OCI-LY3 (cell line): ENCODE measurements at regions not wholly inside any gene's neighbourhood (a gene's known extent, or its start where the extent isn't known, plus 50 kb on each side); places are given as distances from the start of the nearest gene placed in this dataset.

ENCODE experiments used
- EZH2phosphoT487 ChIP-seq: fragments of 200-600 bp; shearing (Covaris generic); IDR thresholded peaks from 2 replicates; pipeline ENCODE4 v1.6.1; 2018; ENCODE audit warnings: antibody characterized with exemption, mixed run types, low read depth
- TF ChIP-seq, protein P1 (sequence below): fragments of 200-600, 300-600 bp; sonication (generic); IDR thresholded peaks from 2 replicates; pipeline ENCODE4 v1.5.1; 2014; ENCODE audit warnings: antibody characterized with exemption, low read length, low read depth

DNA sequence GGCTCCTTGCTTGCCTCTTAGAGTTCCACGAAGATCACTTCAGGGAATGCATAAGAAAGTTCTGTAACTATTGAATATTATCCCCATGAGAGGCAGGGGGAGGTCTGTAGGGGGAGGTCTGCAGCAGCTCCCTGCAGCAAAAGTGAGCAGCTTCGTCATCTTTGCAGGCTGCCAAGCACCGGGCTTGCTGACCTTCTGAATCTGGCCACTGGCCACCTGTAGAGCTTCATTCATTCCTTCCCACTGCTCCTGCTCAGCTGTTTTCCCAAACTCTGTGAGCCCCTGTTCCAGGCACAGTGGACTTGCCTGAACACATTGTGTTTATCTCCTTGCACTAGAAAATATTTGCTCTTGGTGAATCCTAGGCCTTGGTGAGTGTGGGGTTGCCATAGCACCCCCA, 443.3 kb downstream of the HAPSTR1 start:
- TF ChIP-seq, protein P1, sequence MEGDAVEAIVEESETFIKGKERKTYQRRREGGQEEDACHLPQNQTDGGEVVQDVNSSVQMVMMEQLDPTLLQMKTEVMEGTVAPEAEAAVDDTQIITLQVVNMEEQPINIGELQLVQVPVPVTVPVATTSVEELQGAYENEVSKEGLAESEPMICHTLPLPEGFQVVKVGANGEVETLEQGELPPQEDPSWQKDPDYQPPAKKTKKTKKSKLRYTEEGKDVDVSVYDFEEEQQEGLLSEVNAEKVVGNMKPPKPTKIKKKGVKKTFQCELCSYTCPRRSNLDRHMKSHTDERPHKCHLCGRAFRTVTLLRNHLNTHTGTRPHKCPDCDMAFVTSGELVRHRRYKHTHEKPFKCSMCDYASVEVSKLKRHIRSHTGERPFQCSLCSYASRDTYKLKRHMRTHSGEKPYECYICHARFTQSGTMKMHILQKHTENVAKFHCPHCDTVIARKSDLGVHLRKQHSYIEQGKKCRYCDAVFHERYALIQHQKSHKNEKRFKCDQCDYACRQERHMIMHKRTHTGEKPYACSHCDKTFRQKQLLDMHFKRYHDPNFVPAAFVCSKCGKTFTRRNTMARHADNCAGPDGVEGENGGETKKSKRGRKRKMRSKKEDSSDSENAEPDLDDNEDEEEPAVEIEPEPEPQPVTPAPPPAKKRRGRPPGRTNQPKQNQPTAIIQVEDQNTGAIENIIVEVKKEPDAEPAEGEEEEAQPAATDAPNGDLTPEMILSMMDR, result no peak
- no peak for TF ChIP-seq EZH2phosphoT487
